Gastrocnemius medialis (tissue), 4 donors: ENCODE measurements at regions not wholly inside any gene's neighbourhood (a gene's known extent, or its start where the extent isn't known, plus 50 kb on each side); places are given as distances from the start of the nearest gene placed in this dataset.

ENCODE experiments used
- POLR2A ChIP-seq, 2 donors: fragments of 450-650 bp; IDR thresholded peaks; one replicate each; pipeline ENCODE4 v1.6.1; 2017; ENCODE audit warnings: antibody characterized with exemption in 2 of 2, mild to moderate bottlenecking in 2 of 2, moderate library complexity in 2 of 2
- TF ChIP-seq, protein P1 (sequence below), 5 experiments: fragments of 450-650 bp in 3 of 5; fragments of 200-600 bp in 2 of 5; sonication (generic) in 2 of 5; IDR thresholded peaks in 4 of 5; conservative IDR thresholded peaks in 1 of 5; 1 replicate in 4 of 5; 2 replicates in 1 of 5; pipeline ENCODE4 v1.5.1; 2016 to 2019; ENCODE audit warnings: antibody characterized with exemption in 5 of 5, mild to moderate bottlenecking in 3 of 5, moderate library complexity in 3 of 5

DNA sequence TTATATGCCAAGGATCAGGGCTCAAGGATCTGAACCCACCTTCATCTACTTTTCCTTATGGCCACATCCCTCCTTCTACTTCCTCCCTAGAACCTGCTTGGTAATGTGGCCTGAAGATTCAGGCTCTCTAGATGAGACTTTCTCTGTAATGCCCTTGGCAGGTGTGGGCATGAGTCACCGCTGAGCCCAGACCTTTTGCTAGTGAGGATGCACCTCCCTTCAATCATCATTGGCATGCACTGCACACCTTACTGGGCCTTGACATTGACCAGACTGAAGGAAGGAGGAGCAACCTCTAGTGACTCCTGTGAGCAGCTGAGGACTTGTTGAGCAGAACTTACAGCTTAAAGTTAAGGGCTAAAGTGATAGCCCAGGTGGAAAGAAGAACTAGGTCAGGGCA is 405.3 kb downstream of the MAFB start:
- no peak for TF ChIP-seq POLR2A (IDR thresholded peaks at IDR 0.05)
- TF ChIP-seq, protein P1, sequence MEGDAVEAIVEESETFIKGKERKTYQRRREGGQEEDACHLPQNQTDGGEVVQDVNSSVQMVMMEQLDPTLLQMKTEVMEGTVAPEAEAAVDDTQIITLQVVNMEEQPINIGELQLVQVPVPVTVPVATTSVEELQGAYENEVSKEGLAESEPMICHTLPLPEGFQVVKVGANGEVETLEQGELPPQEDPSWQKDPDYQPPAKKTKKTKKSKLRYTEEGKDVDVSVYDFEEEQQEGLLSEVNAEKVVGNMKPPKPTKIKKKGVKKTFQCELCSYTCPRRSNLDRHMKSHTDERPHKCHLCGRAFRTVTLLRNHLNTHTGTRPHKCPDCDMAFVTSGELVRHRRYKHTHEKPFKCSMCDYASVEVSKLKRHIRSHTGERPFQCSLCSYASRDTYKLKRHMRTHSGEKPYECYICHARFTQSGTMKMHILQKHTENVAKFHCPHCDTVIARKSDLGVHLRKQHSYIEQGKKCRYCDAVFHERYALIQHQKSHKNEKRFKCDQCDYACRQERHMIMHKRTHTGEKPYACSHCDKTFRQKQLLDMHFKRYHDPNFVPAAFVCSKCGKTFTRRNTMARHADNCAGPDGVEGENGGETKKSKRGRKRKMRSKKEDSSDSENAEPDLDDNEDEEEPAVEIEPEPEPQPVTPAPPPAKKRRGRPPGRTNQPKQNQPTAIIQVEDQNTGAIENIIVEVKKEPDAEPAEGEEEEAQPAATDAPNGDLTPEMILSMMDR (IDR thresholded peaks at IDR 0.05 in 4 of 5, conservative IDR thresholded peaks at IDR 0.05 in 1 of 5): no peak
